Fibroblast of skin of abdomen (primary cell): ENCODE measurements at regions not wholly inside any gene's neighbourhood (a gene's known extent, or its start where the extent isn't known, plus 50 kb on each side); places are given as distances from the start of the nearest gene placed in this dataset.
A peak's percentile ranks its signal among the peaks of the same experiment; 100 is the strongest.

Source experiments
- DNase-seq: peaks from one replicate; pipeline ENCODE4 v3.0.0-alpha.2; 2013

- peak; percentile 99 for DNase-seq
Observed at GRCh38 chr12:27179400-27180214, 64.5 kb upstream of the STK38L start.

GRCh38 chr12:27180906-27181505, 63.1 kb upstream of the STK38L start:
- DNase-seq, result peak; percentile 53

- DNase-seq, result no peak
Observed at GRCh38 chr12:27183342-27183741, 60.7 kb upstream of the STK38L start.

DNA sequence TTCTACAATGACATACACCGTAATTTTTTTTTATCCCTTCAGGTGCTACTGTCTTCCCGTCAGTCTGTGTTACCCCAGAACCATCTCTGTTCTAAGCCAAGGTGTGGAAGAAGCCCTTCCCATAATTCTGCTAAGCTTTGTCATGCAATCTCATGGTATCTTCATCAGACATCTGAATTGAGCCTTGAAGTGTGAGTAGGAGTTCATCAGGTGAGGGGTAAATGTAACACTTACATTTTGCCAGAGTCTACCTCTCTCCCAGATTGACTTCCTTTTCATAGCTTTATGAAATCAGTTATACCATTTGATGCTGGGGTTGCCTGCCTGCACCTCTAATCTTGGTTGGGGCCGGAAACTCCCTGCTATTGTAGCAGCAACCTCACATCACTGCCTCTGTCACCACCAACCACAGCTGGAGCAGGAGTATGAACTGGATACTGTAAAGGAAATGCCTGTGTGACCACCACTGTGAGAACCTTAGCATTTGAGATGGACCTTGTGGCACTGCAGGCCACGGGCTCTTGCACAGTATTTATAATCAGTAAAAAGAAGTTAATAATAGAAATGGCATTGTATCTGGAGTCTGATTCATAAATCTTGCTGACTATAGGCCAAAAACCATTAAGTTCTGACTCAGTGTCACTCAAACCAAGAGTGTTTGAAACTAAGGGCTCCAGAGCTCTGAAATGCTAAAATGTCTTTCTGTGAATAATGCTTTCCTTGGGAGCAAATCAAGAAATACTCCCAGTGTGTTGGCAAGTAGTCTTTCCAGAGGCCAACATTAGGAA, 58.7 kb upstream of the STK38L start:
- DNase-seq, result peak; percentile 79

- DNase-seq, result no peak
Observed at GRCh38 chr12:27186022-27186839, 57.9 kb upstream of the STK38L start.

GRCh38 chr12:27187697-27188096, 56.4 kb upstream of the STK38L start:
- no peak for DNase-seq

DNA sequence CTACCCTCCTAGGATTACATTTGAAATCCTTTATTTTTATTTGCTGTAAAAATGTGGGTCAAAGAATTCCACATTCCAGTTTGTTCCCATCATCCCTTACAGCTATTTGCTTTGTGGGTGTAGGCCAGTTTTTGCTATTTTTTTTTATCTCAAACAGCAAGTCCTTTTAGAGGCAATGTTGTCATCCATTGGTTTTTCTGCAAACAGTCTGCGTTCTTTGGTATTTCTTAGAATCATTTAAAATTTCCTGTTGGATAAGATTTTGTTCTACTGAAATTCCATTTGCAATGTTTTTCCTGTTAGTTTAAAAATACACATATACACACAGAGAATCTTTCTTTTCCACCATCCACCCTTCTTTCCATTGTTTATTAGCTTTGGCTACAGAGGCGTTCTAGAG, 53.3 kb upstream of the STK38L start:
- DNase-seq, result peak; percentile 66

DNA sequence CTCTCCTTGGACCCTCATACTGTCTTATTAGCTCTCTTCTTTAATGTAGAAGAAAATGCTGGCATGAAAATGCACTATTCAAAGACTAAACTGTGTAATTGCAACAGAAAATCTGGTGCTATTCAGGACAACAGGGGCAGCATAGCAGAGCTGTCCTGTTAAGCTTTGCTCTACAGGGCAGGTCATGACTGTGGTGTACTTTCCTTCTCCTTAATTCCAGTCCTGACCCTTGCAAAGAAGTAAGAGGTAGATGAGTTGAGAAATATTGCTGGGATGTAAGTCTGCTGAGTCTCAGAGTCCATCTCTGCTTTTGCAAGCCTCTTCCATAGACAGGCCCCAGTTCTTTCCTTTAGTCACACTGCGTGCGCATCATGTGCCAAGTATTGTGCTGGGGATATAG, 52.6 kb upstream of the STK38L start:
- no peak for DNase-seq

- no peak for DNase-seq
Observed at GRCh38 chr12:27192118-27192802, 51.8 kb upstream of the STK38L start.

DNA sequence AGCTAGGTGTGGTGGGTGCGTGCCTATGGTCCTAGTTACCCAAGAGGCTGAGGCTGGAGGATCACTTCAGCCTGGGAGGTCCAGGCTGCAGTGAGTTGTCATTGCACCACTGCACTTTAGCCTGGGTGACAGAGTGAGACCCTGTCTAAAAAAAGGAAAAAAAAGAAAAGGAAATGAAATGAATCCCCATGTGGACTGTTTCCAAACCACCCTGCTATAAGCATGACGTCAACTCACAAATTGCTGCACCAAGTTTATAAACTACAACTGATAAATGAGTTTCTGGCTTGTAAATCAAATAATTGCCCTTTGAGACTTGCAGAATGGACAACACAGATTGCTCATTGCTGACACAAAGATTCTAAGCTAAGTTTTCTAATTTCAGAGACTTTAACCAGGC, 51.0 kb upstream of the STK38L start:
- peak; percentile 84 for DNase-seq

DNA sequence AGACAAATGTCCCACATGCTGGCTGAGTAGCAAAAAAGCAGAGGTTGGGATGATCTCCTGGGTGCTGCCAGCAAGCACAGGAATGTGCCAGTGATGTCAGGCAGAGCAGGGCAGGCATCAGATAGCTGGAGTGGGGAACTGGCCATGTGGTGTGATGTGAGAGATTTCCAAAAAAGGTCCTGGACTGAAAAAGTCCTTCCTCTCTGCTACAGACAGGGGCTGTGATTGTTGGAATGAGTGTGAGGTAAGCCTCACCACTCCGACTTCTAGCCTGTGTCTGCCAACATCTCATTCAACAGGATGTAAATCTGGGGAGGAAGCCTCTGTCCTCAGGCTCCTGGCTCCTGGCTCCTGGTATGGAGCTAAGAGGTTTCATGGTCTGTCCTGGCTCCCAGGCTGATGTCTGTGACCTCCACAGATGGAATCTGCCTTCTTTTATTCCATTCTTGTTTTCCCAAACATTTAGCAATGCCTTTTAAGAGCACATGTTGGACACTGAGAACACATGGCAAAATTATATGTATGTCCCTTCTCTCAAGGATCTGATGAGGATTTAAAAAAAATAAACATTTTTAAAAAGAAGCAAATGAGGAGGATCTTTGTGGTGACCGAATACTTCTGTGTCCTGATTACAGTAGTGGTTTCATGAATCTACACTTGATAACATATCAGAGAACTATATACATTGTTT, 50.1 kb upstream of the STK38L start:
- peak; percentile 94 for DNase-seq
